IMR-90 (cell line): ENCODE measurements at regions not wholly inside any gene's neighbourhood (a gene's known extent, or its start where the extent isn't known, plus 50 kb on each side); places are given as distances from the start of the nearest gene placed in this dataset. TPM values are rescaled to one million over a fixed set of nuclear protein-coding genes. Genes with fewer than 3 reads are reported as not detected.

Experiments used
- microRNA-seq, 2 experiments: library from miRNA; stranded (forward) in 1 of 2; unstranded in 1 of 2; fragments of 10-50 nt in 1 of 2; fragments of <30 nt in 1 of 2; gene quantifications in 1 of 2; microRNA quantifications in 1 of 2; one replicate each; pipeline versions ENCODE3 to v1.1.0; 2013 to 2020; ENCODE audit not compliant: insufficient read depth in 1 of 2, insufficient read length in 1 of 2, unreplicated experiment in 1 of 2
- small RNA-seq, 5 experiments: library from RNA; depleted of rRNA; stranded (forward); fragments of <200 nt; gene quantifications; one replicate each; pipeline ENCODE3, GENCODE V24; 2012

Small RNA genes in the stretch of these regions (microRNA-seq; reads per million reads assigned to microRNA genes)
- gene AL355298.1 (ENCODE audit: insufficient read depth, insufficient read length), result not detected

Small RNA genes in the stretch of these regions (small RNA-seq; reads per million reads assigned to genes)
- gene AL355298.1, result 0 reads per million in 5 experiments
